GM23338 (cell line): ENCODE measurements at regions not wholly inside any gene's neighbourhood (a gene's known extent, or its start where the extent isn't known, plus 50 kb on each side); places are given as distances from the start of the nearest gene placed in this dataset.
"Not testable (repeated sequence)": the region's sequence is repeated elsewhere in the genome, so short reads cannot be mapped to it uniquely, and the experiment has no call there.

Experiments used
- ATAC-seq: fragments of 200-7000 bp; cut with Tn5 transposase; 3 replicates; pipeline ENCODE4 v1.9.1; 2020
- DNase-seq: peaks from one replicate; pipeline ENCODE4 v3.0.0-alpha.2; 2015; ENCODE audit warnings: low spot score
- H2AFZ ChIP-seq: fragments of 200-600 bp; sonication (generic); 2 replicates; pipeline ENCODE4 v1.8.0; 2016; ENCODE audit warnings: antibody characterized with exemption, mild to moderate bottlenecking, moderate library complexity
- H3F3A ChIP-seq: fragments of 200-600 bp; sonication (generic); replicated peaks from 2 replicates; pipeline ENCODE4 v1.8.0; 2017; ENCODE audit warnings: antibody characterized with exemption, mixed run types, low read depth
- H3K27ac ChIP-seq: fragments of 200-600 bp; sonication (generic); 2 replicates; pipeline ENCODE4 v1.6.1; 2016; ENCODE audit warnings: low read depth
- H3K27me3 ChIP-seq: fragments of 200-600 bp; sonication (generic); 2 replicates; pipeline ENCODE4 v1.8.0; 2016; ENCODE audit warnings: mild to moderate bottlenecking, mixed run types, moderate library complexity; ENCODE audit not compliant: insufficient read depth
- H3K36me3 ChIP-seq: fragments of 200-600 bp; sonication (generic); 2 replicates; pipeline ENCODE4 v1.8.0; 2016; ENCODE audit warnings: mild to moderate bottlenecking; ENCODE audit not compliant: insufficient read depth
- H3K4me1 ChIP-seq: fragments of 200-600 bp; sonication (generic); 2 replicates; pipeline ENCODE4 v1.8.0; 2016; ENCODE audit warnings: mild to moderate bottlenecking, moderate library complexity; ENCODE audit not compliant: insufficient read depth
- H3K4me2 ChIP-seq: fragments of 200-600 bp; sonication (generic); 2 replicates; pipeline ENCODE4 v1.7.1; 2017; ENCODE audit warnings: mixed run types
- H3K4me3 ChIP-seq: fragments of 200-600 bp; sonication (generic); 2 replicates; pipeline ENCODE4 v1.6.1; 2016; ENCODE audit warnings: mixed run types
- H3K79me2 ChIP-seq: fragments of 200-600 bp; sonication (generic); replicated peaks from 2 replicates; pipeline ENCODE4 v1.8.0; 2017; ENCODE audit warnings: mild to moderate bottlenecking; ENCODE audit not compliant: insufficient read depth
- H3K9me2 ChIP-seq: fragments of 200-600 bp; sonication (generic); 2 replicates; pipeline ENCODE4 v1.8.0; 2017; ENCODE audit not compliant: insufficient read depth
- H4K20me1 ChIP-seq: fragments of 200-600 bp; sonication (generic); replicated peaks from 2 replicates; pipeline ENCODE4 v1.8.0; 2017; ENCODE audit warnings: mild to moderate bottlenecking; ENCODE audit not compliant: insufficient read depth
- H3K27ac Mint-ChIP-seq: 2 replicates; pipeline ENCODE4 v1.8.0; 2020; ENCODE audit warnings: inconsistent platforms, mild to moderate bottlenecking, moderate library complexity, mixed read lengths
- H3K27me3 Mint-ChIP-seq: 3 replicates; pipeline ENCODE4 v1.8.0; 2022; ENCODE audit warnings: low read depth, mild to moderate bottlenecking, moderate library complexity, mixed read lengths, inconsistent platforms; ENCODE audit not compliant: insufficient read depth, poor library complexity
- H3K36me3 Mint-ChIP-seq: 3 replicates; pipeline ENCODE4 v1.8.0; 2021; ENCODE audit warnings: low read depth, mild to moderate bottlenecking, inconsistent platforms, moderate library complexity, mixed read lengths
- H3K4me1 Mint-ChIP-seq: 3 replicates; pipeline ENCODE4 v1.8.0; 2020; ENCODE audit warnings: mild to moderate bottlenecking, inconsistent platforms, mixed read lengths
- H3K4me3 Mint-ChIP-seq: 3 replicates; pipeline ENCODE4 v1.8.0; 2021; ENCODE audit warnings: moderate library complexity, mild to moderate bottlenecking, inconsistent platforms, mixed read lengths
- H3K9me3 Mint-ChIP-seq: 3 replicates; pipeline ENCODE4 v1.8.0; 2020; ENCODE audit warnings: moderate library complexity, mild to moderate bottlenecking, inconsistent platforms, mixed read lengths
- CREB1 ChIP-seq: fragments of 250-450 bp; sonication (Bioruptor Pico); IDR thresholded peaks from 2 replicates; pipeline ENCODE4 v1.5.0; 2020; ENCODE audit warnings: low read depth, mild to moderate bottlenecking, moderate library complexity
- EZH2 ChIP-seq: fragments of 200-600 bp; sonication (generic); IDR thresholded peaks from one replicate; pipeline ENCODE4 v1.8.0; 2017; ENCODE audit warnings: antibody characterized with exemption, mild to moderate bottlenecking, low read depth; ENCODE audit not compliant: unreplicated experiment
- JUNB ChIP-seq: IDR thresholded peaks from one replicate; pipeline ENCODE4 v1.6.1; 2016; ENCODE audit warnings: antibody characterized with exemption; ENCODE audit not compliant: unreplicated experiment
- NANOG ChIP-seq: IDR thresholded peaks from 2 replicates; pipeline ENCODE4 v1.6.1; 2016; ENCODE audit warnings: antibody characterized with exemption, borderline replicate concordance
- ZNF331 ChIP-seq: fragments of 250-450 bp; sonication (Bioruptor Pico); IDR thresholded peaks from 2 replicates; pipeline ENCODE4 v1.5.0; 2020; ENCODE audit warnings: low read depth, mild to moderate bottlenecking, moderate library complexity
- TF ChIP-seq, protein P1 (sequence below), 2 experiments: fragments of 200-600 bp in 1 of 2; sonication (generic) in 1 of 2; conservative IDR thresholded peaks; 2 replicates each; pipeline versions ENCODE4 v1.5.1 to v1.6.1; 2016 to 2017; ENCODE audit warnings: antibody characterized with exemption in 2 of 2, low read depth in 2 of 2, mild to moderate bottlenecking in 2 of 2, moderate library complexity in 1 of 2
- TF ChIP-seq, protein P2 (sequence below): IDR thresholded peaks from one replicate; pipeline ENCODE4 v1.6.1; 2018; ENCODE audit warnings: antibody characterized with exemption; ENCODE audit not compliant: unreplicated experiment

DNA sequence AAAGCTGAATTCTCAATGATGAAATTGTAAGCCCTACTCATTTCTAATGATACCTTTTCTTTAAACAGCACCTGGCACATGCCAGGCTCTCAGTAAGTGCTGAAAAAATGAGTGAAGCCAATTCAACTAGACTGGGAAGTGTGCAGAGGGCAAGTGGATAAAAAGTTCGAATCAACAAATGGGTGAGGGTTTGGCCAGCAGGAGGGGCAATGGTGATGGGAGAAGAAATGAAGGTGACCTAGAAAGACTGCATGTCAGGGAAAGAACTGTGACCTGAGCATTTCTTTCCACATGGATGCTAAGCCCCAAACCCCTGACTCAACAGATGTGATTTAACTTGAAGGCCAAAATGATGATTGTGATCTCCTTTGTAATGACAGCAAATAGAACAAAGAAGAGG is 54.6 kb downstream of the DKK1 start:
- H3K4me3 Mint-ChIP-seq: no peak overlapping the region
- Histone ChIP-seq H2AFZ (no peak overlapping the region), H3K9me2 (no peaks in the 10 kb centered on the region), H4K20me1 (no peaks in the 10 kb centered on the region), H3K4me1 (no peaks in the 10 kb centered on the region), H3K27ac (no peak overlapping the region), H3K27me3 (no peaks in the 10 kb centered on the region), H3F3A (no peaks in the 10 kb centered on the region), H3K4me2 (no peak overlapping the region), H3K79me2 (no peaks in the 10 kb centered on the region), H3K36me3 (no peaks in the 10 kb centered on the region; the same call in 1 of the 2 replicates), H3K4me3 (no peak overlapping the region)
- no peak overlapping the region for H3K27ac Mint-ChIP-seq
- peak; percentile 36 for DNase-seq
- no peaks in the 10 kb centered on the region for H3K4me1 Mint-ChIP-seq
- H3K9me3 Mint-ChIP-seq: peaks cover 33% of the 10 kb centered on the region
- peaks cover 18% of the 10 kb centered on the region; the same call in 2 of the 3 replicates for H3K36me3 Mint-ChIP-seq
- no peak for ATAC-seq
- TF ChIP-seq JUNB (no peak), ZNF331 (CRISPR knock-in tag) (no peak)
- TF ChIP-seq, protein P1, sequence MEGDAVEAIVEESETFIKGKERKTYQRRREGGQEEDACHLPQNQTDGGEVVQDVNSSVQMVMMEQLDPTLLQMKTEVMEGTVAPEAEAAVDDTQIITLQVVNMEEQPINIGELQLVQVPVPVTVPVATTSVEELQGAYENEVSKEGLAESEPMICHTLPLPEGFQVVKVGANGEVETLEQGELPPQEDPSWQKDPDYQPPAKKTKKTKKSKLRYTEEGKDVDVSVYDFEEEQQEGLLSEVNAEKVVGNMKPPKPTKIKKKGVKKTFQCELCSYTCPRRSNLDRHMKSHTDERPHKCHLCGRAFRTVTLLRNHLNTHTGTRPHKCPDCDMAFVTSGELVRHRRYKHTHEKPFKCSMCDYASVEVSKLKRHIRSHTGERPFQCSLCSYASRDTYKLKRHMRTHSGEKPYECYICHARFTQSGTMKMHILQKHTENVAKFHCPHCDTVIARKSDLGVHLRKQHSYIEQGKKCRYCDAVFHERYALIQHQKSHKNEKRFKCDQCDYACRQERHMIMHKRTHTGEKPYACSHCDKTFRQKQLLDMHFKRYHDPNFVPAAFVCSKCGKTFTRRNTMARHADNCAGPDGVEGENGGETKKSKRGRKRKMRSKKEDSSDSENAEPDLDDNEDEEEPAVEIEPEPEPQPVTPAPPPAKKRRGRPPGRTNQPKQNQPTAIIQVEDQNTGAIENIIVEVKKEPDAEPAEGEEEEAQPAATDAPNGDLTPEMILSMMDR (conservative IDR thresholded peaks at IDR 0.05; ENCODE audit: low read depth in 2 of 2): peak; percentile 43 to 67; a peak in 3 of 4 replicates
- peaks cover 2% of the 10 kb centered on the region for H3K27me3 Mint-ChIP-seq

DNA sequence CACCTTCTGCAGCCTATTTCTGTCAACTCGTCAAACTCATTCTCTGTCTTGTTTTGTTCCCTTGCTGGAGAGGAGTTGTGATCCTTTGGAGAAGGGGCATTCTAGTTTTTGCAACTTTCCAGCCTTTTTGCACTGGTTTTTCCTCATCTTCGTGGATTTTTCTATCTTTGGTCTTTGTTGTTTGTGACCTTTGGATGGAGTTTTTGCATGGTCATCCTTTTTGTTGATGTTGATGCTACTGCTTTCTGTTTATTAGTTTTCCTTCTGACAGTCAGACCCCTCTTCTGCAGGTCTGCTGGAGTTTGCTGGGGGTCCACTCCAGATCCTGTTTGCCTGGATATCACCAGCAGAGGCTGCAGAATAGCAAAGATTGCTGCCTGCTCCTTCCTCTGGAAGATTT is 60.1 kb downstream of the DKK1 start:
- peaks cover 27% of the 10 kb centered on the region for H3K27me3 ChIP-seq
- H3K9me2 ChIP-seq, ATAC-seq, H3K4me3 Mint-ChIP-seq, H3K36me3 ChIP-seq, H2AFZ ChIP-seq, H3F3A ChIP-seq, H3K4me3 ChIP-seq, H3K4me2 ChIP-seq, DNase-seq, H3K36me3 Mint-ChIP-seq, H3K27me3 Mint-ChIP-seq, H4K20me1 ChIP-seq, H3K79me2 ChIP-seq, H3K4me1 ChIP-seq, H3K27ac Mint-ChIP-seq, H3K4me1 Mint-ChIP-seq, H3K9me3 Mint-ChIP-seq, H3K27ac ChIP-seq: not testable (repeated sequence)

DNA sequence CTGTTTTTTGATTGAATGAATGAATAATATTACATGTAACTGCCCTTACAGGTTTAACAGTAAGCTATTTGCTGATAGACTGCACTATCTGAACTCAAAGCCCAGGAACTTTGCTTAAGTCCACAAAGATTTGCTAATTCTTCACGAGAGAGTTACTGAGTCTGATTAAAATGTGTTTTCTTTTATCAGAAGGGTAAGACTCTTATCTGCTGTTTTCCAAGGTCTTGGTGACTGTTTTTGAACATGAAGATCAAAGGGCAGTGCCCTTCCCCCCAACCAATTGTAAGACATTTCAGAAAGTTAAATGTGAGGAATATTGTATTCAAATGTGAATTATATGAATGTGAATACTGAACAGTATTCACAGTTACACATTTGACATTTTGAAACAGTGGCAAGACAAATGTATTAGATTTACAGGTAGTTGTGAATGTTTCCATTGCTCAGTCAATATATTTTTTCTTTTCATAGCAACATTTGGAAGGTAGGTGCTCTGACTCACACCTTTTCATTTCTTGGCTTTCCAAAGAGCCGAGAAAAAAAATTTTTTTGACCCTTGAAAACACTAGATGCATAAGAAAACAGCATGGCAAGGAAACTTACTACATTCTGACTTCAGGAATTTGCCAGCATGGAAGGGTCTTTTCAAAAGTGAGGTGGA is 62.7 kb downstream of the DKK1 start:
- Histone ChIP-seq H3K27me3 (peaks cover 32% of the 10 kb centered on the region), H3K4me3 (no peak overlapping the region), H2AFZ (no peak overlapping the region), H3K79me2 (no peaks in the 10 kb centered on the region), H3K4me1 (no peaks in the 10 kb centered on the region), H3K9me2 (no peaks in the 10 kb centered on the region), H3K36me3 (no peaks in the 10 kb centered on the region), H3K27ac (no peak overlapping the region), H3F3A (no peaks in the 10 kb centered on the region), H4K20me1 (no peaks in the 10 kb centered on the region), H3K4me2 (no peak overlapping the region)
- H3K27me3 Mint-ChIP-seq: peaks cover 4% of the 10 kb centered on the region
- H3K27ac Mint-ChIP-seq: no peak overlapping the region
- no peak for DNase-seq
- no peak overlapping the region for H3K4me3 Mint-ChIP-seq
- peaks cover 4% of the 10 kb centered on the region; the same call in 2 of the 3 replicates for H3K36me3 Mint-ChIP-seq
- ATAC-seq: no peak
- H3K4me1 Mint-ChIP-seq: peaks cover 5% of the 10 kb centered on the region; the same call in 2 of the 3 replicates
- H3K9me3 Mint-ChIP-seq: peaks cover 8% of the 10 kb centered on the region
- TF ChIP-seq, protein P2, sequence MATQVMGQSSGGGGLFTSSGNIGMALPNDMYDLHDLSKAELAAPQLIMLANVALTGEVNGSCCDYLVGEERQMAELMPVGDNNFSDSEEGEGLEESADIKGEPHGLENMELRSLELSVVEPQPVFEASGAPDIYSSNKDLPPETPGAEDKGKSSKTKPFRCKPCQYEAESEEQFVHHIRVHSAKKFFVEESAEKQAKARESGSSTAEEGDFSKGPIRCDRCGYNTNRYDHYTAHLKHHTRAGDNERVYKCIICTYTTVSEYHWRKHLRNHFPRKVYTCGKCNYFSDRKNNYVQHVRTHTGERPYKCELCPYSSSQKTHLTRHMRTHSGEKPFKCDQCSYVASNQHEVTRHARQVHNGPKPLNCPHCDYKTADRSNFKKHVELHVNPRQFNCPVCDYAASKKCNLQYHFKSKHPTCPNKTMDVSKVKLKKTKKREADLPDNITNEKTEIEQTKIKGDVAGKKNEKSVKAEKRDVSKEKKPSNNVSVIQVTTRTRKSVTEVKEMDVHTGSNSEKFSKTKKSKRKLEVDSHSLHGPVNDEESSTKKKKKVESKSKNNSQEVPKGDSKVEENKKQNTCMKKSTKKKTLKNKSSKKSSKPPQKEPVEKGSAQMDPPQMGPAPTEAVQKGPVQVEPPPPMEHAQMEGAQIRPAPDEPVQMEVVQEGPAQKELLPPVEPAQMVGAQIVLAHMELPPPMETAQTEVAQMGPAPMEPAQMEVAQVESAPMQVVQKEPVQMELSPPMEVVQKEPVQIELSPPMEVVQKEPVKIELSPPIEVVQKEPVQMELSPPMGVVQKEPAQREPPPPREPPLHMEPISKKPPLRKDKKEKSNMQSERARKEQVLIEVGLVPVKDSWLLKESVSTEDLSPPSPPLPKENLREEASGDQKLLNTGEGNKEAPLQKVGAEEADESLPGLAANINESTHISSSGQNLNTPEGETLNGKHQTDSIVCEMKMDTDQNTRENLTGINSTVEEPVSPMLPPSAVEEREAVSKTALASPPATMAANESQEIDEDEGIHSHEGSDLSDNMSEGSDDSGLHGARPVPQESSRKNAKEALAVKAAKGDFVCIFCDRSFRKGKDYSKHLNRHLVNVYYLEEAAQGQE: no peak
- TF ChIP-seq NANOG (no peak), EZH2 (no peak), CREB1 (CRISPR knock-in tag) (no peak)
- TF ChIP-seq, protein P1 (conservative IDR thresholded peaks at IDR 0.05; ENCODE audit: low read depth in 2 of 2): no peak
